ENCODE measurements at regions not wholly inside any gene's neighbourhood (a gene's known extent, or its start where the extent isn't known, plus 50 kb on each side); places are given as distances from the start of the nearest gene placed in this dataset.

DNA sequence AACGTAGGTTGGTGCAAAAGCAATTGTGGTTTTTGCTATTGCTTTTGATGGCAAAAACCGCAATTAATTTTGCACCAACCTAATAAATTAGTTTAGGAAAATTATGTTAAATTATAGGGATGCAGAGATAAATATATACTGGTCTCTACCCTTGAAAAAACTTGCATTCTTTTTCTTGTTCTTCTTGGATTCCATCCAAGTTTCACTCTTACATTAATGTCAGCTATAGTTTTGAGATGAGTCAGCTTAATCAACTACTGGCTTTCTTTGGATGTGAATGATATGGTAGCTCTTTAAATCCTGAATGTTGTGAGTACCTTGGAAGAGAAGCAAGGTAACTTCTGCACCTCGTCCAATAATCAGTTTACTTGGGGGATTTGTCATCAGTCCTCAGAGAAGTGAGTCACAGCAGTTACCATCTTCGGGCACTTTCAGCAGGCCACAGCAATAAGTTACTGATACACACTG lies 549.0 kb upstream of the ZNF608 start:
- no peak for DNase-seq (ENCODE audit: low read depth in 4 of 4, low spot score in 3 of 4)

GRCh38 chr5:125298258-125298657 lies 551.8 kb upstream of the ZNF608 start:
- DNase-seq (ENCODE audit: low read depth in 4 of 4, low spot score in 3 of 4) = no peak

GRCh38 chr5:125298746-125299379 lies 552.4 kb upstream of the ZNF608 start:
- DNase-seq (ENCODE audit: low read depth in 4 of 4, low spot score in 3 of 4) = no peak

DNA sequence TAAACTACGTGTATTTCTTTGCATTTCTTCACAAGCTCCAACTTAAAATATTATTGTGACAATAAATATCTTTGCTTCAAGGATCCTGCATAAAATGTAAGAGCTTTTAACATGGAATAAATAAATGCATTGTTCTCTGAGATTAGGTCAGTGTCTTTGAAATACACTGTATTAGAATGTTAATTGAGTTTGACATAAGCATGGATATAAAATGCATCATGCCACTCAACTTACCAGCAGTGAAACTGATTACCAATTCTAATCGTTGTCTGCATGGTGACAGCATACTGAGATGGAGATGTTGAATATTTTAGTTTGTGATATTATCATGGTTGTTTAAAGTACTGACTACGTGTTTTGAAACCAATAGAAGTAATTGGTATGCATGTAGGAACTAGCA lies 555.3 kb upstream of the ZNF608 start:
- no peak for DNase-seq (ENCODE audit: low read depth in 4 of 4, low spot score in 3 of 4)

- no peak for DNase-seq (ENCODE audit: low read depth in 4 of 4, low spot score in 3 of 4)
These were observed 556.1 kb upstream of the ZNF608 start for GRCh38 chr5:125302577-125302976.

GRCh38 chr5:125306741-125307140 lies 560.3 kb upstream of the ZNF608 start:
- DNase-seq (ENCODE audit: low read depth in 4 of 4, low spot score in 3 of 4) = no peak

- no peak for DNase-seq (ENCODE audit: low read depth in 4 of 4, low spot score in 3 of 4)
These were observed 564.3 kb upstream of the ZNF608 start for GRCh38 chr5:125310749-125311148.

- no peak for DNase-seq (ENCODE audit: low read depth in 4 of 4, low spot score in 3 of 4)
These were observed 565.3 kb upstream of the ZNF608 start for GRCh38 chr5:125311743-125312142.

GRCh38 chr5:125313555-125313954 lies 567.1 kb upstream of the ZNF608 start:
- DNase-seq (ENCODE audit: low read depth in 4 of 4, low spot score in 3 of 4) = no peak

- DNase-seq (ENCODE audit: low read depth in 4 of 4, low spot score in 3 of 4) = no peak
These were observed 568.9 kb upstream of the ZNF608 start for GRCh38 chr5:125315306-125315705.

DNA sequence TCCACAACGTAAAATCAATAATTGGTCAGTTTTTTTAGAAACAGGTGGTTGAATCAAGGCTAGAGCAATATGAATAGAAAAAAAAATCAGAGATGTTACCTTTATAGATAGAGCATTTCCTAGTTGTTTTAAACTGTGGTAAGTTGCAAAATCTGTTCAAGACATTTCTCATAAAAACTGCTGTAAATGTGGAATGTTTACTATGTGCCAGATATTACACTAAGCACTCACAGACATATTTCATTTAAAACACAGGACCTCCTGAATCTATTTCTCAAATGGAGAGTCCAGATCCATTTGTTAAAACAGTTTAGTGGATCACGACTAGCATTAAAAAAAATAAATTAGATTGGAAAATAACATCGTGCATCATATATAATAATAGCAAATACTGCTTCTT lies 570.0 kb upstream of the ZNF608 start:
- no peak for DNase-seq (ENCODE audit: low read depth in 4 of 4, low spot score in 3 of 4)

- DNase-seq (ENCODE audit: low read depth in 4 of 4, low spot score in 3 of 4) = no peak
These were observed 570.6 kb upstream of the ZNF608 start for GRCh38 chr5:125316915-125317535.

GRCh38 chr5:125317536-125317995 lies 571.1 kb upstream of the ZNF608 start:
- no peak for DNase-seq (ENCODE audit: low read depth in 4 of 4, low spot score in 3 of 4)

GRCh38 chr5:125321654-125322053 lies 575.2 kb upstream of the ZNF608 start:
- DNase-seq (ENCODE audit: low read depth in 4 of 4, low spot score in 3 of 4) = no peak

DNA sequence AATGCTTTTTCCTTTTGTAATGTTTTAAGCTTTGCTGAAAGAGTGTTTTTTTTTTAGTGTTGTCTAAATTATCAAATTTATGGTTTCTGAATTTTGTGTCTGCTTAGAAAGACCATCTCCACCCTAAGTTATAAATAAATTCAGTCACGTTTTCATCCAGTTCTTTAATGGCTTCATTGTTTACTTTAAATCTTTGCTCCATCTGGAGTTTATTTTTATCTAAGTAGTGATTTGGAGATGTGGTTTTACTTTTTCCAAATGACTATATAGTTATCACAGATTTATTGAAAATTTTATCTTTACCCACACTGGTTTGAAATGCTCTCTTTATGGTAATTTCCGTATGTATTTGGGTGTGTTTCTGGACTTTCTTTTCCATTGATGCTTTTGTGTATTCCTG lies 577.2 kb upstream of the ZNF608 start:
- DNase-seq (ENCODE audit: low read depth in 4 of 4, low spot score in 3 of 4) = no peak

DNA sequence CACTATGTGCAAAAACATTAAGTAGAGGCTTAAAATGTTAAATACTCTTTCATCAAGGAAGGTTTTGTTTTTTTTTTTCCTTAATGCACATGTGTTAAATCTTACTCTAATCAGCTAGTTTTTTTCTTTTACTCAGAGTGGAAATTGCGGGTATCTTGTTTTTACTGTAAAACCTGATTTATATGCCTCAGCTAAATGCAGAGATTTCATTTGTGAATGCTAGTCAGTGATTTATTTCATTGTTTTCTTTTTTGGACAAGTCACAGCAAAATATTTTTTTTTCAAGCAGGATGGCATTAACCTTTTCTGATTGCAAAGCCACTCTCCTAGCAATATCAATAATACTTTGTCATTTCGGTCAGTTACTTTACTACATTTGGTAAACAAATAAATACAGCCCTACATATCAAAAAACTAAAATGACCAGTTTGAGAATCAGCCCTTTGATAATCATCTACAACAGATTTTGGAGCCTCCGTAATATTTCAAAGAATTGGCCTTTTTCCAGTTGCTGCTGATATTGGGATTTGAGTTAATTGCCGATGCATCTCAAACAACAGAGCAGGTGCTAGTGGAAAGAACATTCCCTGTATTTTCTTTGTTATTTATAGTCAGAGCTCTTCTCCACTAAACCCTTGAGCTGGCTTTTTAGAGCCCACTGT lies 579.2 kb upstream of the ZNF608 start:
- DNase-seq (ENCODE audit: low read depth in 4 of 4, low spot score in 3 of 4) = no peak

- DNase-seq (ENCODE audit: low read depth in 4 of 4, low spot score in 3 of 4) = no peak
These were observed 579.7 kb upstream of the ZNF608 start for GRCh38 chr5:125326150-125326510.

DNA sequence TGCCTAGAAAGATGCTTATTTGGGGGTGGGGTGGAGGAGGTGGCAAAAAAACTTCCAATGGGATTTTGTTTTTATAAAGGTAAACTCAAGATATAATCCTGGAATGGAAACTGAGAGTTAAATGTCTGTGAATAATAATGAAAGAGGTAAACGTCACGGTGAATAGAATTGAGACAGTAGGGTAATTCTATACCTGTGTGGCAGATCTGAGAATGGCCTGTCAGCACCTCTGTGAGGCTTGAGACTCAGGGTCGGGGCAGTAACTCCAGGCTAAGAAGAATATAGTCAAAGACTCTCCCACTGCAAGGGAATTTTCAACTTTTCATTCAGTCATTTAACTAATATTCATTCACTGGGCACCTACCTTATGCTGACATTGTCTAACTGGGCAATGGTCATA lies 581.2 kb upstream of the ZNF608 start:
- no peak for DNase-seq (ENCODE audit: low read depth in 4 of 4, low spot score in 3 of 4)

GRCh38 chr5:125331987-125332598 lies 585.7 kb upstream of the ZNF608 start:
- DNase-seq (ENCODE audit: low read depth in 4 of 4, low spot score in 3 of 4) = no peak

GRCh38 chr5:125333416-125333815 lies 587.0 kb upstream of the ZNF608 start:
- no peak for DNase-seq (ENCODE audit: low read depth in 4 of 4, low spot score in 3 of 4)

DNA sequence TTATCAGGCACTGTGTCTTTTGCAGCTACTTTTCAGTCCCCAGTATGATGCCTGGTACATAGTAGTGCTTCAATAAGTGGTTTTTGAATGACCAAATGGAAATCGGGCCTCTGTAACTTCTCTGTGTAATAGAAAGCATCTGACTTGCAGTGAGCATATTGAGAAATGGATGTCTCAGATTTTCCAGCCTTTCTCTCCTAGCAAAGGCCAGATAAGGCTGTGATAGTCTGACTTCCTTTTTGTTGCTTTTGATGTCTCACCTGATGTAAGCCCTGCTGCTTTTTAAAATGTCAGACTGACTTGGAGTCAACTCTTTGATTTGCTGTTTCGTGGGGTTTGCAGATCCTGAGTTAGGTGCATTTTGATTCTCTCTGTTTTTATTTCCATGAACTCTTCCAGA lies 590.0 kb upstream of the ZNF608 start:
- no peak for DNase-seq (ENCODE audit: low read depth in 4 of 4, low spot score in 3 of 4)

- no peak for DNase-seq (ENCODE audit: low read depth in 4 of 4, low spot score in 3 of 4)
These were observed 590.9 kb upstream of the ZNF608 start for GRCh38 chr5:125337294-125337693.
